ENCODE measurements at regions not wholly inside any gene's neighbourhood (a gene's known extent, or its start where the extent isn't known, plus 50 kb on each side); places are given as distances from the start of the nearest gene placed in this dataset.
"Not testable (repeated sequence)": the region's sequence is repeated elsewhere in the genome, so short reads cannot be mapped to it uniquely, and the experiment has no call there.

GRCh38 chr3:6667354-6667753 is 193.6 kb upstream of the GRM7 start:
- no peak for DNase-seq

- DNase-seq = no peak
Observed at GRCh38 chr3:6671363-6671762, 189.6 kb upstream of the GRM7 start.

DNA sequence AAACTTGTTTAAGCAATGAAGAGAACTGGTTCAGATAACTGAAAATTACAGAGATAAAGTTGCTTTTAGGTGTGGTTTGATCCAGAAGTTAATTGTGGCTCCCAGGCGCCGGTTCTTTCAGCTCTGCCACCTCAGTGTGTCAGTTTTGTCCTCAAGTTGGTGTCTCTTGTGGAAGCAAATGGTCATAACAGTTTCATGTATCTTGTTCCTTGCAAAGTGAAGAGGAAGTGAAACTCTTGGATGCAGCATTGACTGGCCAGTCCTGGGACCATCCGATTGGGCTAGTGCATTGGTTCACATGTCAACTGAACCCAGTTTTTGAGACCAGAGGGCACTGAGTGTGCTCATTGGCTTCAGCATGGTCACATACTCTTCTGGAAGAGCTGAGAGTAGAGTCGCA is 181.4 kb upstream of the GRM7 start:
- no peak for DNase-seq

- DNase-seq = no peak
Observed at GRCh38 chr3:6680119-6680806, 180.7 kb upstream of the GRM7 start.

GRCh38 chr3:6697285-6697684 is 163.6 kb upstream of the GRM7 start:
- DNase-seq = no peak

DNA sequence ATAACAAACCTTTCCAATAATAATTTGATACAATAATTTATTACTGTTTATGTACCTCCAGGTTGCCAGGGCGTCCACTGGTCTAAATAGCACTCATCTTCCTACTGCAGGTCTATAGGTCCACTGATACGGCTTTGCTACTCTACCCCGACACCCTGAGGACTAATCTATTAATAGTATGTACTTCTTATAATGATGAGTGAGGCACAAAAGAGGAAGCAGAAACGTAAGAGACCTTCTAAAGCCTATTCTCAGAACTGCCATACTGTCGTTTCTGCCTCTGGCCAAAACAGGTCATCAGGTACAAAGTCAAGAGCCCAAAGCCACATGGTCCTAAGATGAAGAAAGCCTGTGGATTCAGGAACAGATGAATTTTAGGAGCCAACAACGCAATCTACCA is 163.2 kb upstream of the GRM7 start:
- no peak for DNase-seq

GRCh38 chr3:6704817-6705216 is 156.1 kb upstream of the GRM7 start:
- DNase-seq = not testable (repeated sequence)

GRCh38 chr3:6706777-6707176 is 154.1 kb upstream of the GRM7 start:
- DNase-seq = no peak

GRCh38 chr3:6709178-6709577 is 151.7 kb upstream of the GRM7 start:
- DNase-seq = no peak

GRCh38 chr3:6714962-6715361 is 146.0 kb upstream of the GRM7 start:
- no peak for DNase-seq

DNA sequence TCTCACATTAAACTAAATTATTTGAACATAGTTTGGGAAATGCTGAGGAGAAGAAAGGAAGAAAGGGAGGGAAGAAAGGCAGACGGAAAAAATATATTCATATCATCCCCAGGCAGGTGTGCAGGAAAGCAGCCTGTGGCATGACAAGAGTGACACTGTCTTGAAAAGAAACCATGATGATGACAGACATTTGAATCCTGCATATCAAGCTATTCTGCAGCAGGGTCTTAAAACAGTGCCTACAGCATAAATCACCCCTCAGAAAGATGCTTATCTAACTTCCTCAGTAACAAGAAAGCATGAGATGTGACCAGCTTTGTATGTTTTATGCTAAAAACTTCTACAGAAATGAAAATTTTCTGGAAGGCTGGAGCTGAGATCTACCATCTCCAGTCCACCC is 144.5 kb upstream of the GRM7 start:
- DNase-seq = no peak

GRCh38 chr3:6717026-6717943 is 143.6 kb upstream of the GRM7 start:
- no peak for DNase-seq

- DNase-seq = no peak
Observed at GRCh38 chr3:6719999-6720398, 140.9 kb upstream of the GRM7 start.

DNA sequence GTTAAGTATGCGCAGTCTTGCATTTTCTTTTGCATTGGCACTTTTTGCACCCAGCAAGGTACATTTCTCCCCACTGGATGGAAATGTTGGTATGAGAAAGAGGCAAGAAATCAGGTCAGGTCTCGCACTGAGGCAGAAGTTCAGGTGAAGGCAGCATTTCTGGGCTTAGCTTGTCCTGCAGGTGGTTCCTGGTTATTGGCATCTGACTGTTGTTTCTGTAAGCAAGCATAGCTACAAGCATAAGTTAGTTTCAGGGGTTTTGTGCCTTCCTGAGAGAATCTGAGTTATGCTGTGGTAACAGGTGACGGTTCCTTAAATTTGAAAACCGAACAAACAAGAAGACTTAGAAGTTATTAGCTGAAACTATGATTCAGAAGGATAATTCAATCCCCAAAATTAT is 139.4 kb upstream of the GRM7 start:
- no peak for DNase-seq

DNA sequence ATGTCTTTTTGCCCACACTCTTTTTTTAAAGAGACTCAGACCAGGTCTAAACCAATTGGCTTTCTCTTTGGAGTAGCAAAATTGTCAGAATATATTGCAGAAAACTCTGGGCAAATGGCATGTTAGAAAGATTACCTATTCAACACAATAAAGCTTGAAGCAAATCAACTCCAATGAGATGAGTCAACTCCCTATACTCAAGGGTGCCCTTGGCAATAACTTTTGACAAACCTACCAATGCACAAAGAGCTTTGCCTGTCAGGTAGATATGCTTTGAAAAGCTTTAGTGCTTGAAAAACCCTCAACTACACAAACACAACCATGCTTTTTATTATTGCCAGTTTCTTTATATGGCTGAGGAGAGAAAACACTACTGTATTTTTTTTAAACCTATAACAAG is 137.7 kb upstream of the GRM7 start:
- DNase-seq = no peak

DNA sequence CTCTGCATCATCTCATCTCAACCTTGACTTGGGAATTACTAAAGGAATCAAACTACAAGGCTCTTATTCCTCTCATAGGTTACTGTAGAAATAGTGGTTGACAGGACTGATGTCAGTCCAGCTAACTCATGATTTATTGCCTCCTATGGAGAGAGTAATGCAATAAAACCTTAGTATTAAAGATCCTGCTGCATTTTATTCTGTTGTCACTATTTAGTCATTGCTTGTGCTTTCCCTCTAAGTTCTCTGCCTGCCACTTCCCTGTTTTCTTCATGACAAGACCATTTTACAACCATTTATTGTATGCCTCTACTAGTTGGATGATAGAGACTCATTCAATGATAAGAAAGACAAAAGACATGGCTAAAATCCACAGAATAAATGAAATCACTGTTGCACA is 134.1 kb upstream of the GRM7 start:
- DNase-seq = no peak

GRCh38 chr3:6732807-6733206 is 128.1 kb upstream of the GRM7 start:
- no peak for DNase-seq

- DNase-seq = no peak
Observed at GRCh38 chr3:6733699-6734394, 127.1 kb upstream of the GRM7 start.

GRCh38 chr3:6734395-6734746 is 126.5 kb upstream of the GRM7 start:
- DNase-seq = no peak

DNA sequence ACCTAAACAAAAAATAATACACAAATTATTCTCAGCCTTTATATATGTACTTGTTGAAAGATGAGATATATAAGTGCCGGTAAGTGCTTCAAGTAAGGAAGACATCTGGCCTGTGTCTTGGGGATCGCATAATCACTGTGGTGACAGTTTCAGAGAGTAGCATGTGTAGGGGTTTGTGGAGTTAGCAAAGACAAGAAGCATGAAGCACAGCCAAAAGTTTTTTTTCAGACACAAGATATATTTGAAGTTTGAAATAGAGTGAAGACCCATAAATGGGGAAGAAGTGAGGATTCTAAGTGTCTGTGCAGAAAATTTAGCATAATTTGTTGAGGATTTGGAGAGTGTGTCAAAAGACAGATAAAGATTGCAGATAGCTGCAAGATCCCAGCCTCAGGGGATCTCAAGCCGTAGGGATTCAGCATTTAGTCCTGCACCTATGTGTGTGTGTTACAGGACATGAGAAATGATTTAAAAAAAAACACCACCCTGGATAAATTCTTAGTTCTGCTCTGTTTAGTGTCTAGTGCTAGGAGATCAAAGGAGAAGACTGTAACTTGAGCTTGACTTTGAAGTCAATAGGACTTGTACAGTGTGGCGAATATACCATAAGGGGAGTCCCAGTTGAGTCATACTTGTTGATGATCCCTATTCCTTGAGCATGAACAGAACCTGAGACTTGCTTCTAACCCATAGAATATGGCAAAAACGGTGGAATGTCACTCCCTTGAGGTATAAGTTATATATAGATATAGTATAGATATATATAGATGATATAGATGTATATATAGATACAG is 123.9 kb upstream of the GRM7 start:
- DNase-seq = no peak

DNA sequence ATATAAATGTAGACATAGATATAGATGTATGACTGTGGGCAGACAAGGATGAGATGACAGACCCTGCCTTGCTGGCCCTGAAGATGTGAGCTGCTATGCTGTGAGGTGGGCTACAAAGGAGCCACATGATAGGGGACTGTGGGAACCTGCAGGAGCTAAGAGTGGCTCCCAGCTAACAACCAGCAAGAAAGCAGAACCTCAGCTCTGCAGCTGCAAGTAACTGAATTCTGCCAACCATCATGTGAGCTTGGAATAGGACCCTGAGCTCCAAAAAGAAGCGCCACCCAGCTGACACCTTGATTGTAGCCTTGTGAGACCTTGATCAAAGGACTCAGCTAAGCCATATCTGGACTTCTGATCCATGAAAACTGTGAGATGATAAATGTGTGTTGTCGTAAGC is 123.3 kb upstream of the GRM7 start:
- no peak for DNase-seq

GRCh38 chr3:6739288-6739687 is 121.6 kb upstream of the GRM7 start:
- no peak for DNase-seq

DNA sequence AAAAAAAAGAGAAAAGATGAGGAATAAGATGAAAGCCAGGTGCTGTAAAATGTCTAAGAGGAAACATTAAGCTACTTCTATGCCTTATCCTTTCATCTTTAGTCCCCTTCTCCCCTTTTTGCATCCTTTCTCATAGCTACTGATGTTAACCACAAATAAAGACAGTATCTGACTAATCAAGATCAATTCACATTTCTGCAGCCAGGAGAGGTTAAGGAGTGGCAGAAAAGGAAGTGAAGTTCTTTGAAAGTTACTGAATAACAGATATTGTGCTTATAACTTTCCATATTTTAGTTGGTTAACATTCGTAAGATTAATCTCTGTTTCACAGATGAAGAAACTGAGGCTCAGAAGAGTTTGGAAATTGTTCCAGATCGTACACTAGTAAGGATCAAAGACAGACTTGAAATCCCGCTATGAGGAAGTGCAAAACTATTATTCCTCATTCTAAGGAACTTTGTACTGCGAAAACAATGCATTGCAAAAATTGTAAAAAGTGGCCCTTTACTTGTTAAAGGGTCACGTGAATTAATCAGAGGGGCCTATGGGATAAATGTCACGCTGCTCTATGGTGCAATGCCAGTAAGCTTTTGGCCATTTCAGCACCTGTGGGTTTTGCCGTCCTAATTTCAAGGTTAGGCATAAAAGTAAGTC is 117.7 kb upstream of the GRM7 start:
- DNase-seq = no peak
